ENCODE measurements at regions not wholly inside any gene's neighbourhood (a gene's known extent, or its start where the extent isn't known, plus 50 kb on each side); places are given as distances from the start of the nearest gene placed in this dataset.

DNA sequence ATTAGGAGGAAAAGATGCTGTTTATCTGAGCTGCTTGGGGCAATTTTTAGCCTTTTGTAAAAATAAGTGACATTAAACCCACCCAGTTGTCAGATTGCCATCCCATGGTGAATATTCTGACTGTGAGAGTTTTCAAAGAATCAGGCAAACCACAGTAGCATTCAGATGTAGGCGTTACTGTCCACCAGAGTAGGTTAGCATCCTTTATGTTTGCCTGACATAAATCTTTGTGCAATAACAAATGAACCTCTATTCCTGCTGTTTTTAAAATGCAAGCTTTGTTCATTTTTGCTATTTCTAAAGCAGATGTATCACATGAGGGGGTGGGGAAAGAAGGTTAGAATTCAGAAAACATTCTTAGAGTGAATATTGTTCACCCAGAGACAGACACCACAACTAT, 427.8 kb downstream of the CDH9 start:
- TF ChIP-seq, protein P1, sequence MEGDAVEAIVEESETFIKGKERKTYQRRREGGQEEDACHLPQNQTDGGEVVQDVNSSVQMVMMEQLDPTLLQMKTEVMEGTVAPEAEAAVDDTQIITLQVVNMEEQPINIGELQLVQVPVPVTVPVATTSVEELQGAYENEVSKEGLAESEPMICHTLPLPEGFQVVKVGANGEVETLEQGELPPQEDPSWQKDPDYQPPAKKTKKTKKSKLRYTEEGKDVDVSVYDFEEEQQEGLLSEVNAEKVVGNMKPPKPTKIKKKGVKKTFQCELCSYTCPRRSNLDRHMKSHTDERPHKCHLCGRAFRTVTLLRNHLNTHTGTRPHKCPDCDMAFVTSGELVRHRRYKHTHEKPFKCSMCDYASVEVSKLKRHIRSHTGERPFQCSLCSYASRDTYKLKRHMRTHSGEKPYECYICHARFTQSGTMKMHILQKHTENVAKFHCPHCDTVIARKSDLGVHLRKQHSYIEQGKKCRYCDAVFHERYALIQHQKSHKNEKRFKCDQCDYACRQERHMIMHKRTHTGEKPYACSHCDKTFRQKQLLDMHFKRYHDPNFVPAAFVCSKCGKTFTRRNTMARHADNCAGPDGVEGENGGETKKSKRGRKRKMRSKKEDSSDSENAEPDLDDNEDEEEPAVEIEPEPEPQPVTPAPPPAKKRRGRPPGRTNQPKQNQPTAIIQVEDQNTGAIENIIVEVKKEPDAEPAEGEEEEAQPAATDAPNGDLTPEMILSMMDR (IDR thresholded peaks at IDR 0.05; ENCODE audit: low read depth, low read length, poor library complexity, severe bottlenecking) = no peak
- TF ChIP-seq EZH2phosphoT487 (IDR thresholded peaks at IDR 0.05; ENCODE audit: borderline replicate concordance, low read length) = no peak

Data from DOHH2 (cell line).